ENCODE measurements at regions not wholly inside any gene's neighbourhood (a gene's known extent, or its start where the extent isn't known, plus 50 kb on each side); places are given as distances from the start of the nearest gene placed in this dataset.

DNA sequence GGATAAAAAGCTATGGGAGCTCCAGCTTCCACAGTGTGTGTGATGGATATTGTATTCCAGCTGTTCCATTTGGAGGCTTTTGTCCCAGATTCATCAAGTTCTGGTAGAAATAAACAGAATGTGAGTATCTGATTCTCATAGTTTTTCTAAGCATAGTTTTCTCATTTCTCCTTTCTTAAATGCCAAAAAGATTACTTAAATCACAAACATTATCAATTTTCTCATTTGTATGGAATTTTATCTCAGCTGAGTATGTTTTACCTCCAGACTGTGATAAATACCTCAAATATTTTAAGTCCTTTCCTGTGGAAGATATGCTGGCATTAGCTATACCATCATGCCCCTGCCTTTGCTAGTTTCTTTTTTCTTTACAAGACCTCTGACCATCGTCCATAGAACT lies 767.3 kb downstream of the TFAP2A start:
- no peaks in the 10 kb centered on the region for H3K27me3 ChIP-seq (ENCODE audit: control insufficient read depth, insufficient read depth, low read length)
- no peak overlapping the region for H3K4me2 ChIP-seq (ENCODE audit: low read length)
- no peaks in the 10 kb centered on the region for H3K36me3 ChIP-seq (ENCODE audit: insufficient read depth, low read length)
- H3K4me1 ChIP-seq (ENCODE audit: control insufficient read depth, insufficient read depth, low read length) = no peaks in the 10 kb centered on the region
- H3K9me3 ChIP-seq (replicated peaks; ENCODE audit: low read length) = no peaks in the 10 kb centered on the region
- H3K4me3 ChIP-seq (ENCODE audit: low read length) = no peak overlapping the region
- no peak overlapping the region for H3K9ac ChIP-seq (ENCODE audit: low read depth, low read length)

DNA sequence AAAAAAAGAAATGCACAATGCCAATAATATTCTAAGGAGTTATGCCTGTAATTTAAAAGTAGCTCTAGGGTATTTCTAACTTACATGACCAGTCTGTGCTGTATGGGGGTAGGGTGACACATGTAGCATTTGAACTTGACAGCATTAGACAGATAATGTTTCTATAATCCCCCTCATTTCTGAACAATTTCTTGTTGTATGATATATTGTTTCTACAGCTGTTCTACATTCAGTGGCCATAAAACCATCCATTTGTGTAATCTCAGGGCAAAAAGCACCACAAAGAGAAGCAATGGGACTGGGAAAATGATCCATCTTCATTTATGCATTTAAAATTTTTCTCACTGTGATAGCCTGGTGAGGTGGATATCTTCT lies 767.8 kb downstream of the TFAP2A start:
- Histone ChIP-seq H3K9me3 (replicated peaks; ENCODE audit: low read length) (peaks cover 3% of the 10 kb centered on the region), H3K27me3 (ENCODE audit: control insufficient read depth, insufficient read depth, low read length) (no peaks in the 10 kb centered on the region), H3K36me3 (ENCODE audit: insufficient read depth, low read length) (no peaks in the 10 kb centered on the region), H3K4me1 (ENCODE audit: control insufficient read depth, insufficient read depth, low read length) (no peaks in the 10 kb centered on the region), H3K4me3 (ENCODE audit: low read length) (no peak overlapping the region), H3K9ac (ENCODE audit: low read depth, low read length) (no peak overlapping the region), H3K4me2 (ENCODE audit: low read length) (no peak overlapping the region)

DNA sequence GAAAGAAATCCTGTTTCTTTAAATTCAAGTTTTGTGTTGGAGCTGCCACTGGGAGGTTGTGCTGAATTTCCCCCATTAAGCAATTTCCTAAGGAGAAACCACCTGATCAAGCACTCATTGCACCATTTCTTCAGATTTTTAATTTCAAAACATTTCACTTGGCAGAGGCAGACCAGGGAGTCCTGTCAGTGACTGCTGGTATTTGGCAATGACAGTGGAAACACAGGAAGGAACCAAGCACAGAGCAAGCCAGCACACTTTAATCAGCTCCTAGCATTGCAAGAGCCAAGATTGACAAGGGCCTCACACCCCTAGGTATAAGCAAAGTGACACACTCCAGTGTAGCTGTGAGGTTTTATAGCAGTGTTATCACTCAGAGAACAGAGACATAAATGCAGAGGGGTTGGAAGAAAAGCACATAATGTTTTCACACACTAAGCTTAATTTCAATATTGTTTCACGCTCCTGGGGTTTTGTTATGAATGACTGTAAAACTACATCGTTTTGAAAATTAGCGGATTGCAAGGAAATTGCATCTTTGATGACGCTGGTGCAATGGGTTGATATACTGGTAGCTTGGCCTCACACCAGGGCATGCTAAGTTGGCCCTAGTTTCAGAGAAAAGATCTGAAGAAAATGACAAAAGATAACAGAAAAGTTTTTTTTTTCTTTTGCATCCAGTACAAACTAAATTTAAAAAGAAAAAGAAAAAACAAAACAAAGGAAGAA lies 768.4 kb downstream of the TFAP2A start:
- no peak overlapping the region for H3K4me3 ChIP-seq (ENCODE audit: low read length)
- H3K9ac ChIP-seq (ENCODE audit: low read depth, low read length) = no peak overlapping the region
- no peaks in the 10 kb centered on the region for H3K27me3 ChIP-seq (ENCODE audit: control insufficient read depth, insufficient read depth, low read length)

DNA sequence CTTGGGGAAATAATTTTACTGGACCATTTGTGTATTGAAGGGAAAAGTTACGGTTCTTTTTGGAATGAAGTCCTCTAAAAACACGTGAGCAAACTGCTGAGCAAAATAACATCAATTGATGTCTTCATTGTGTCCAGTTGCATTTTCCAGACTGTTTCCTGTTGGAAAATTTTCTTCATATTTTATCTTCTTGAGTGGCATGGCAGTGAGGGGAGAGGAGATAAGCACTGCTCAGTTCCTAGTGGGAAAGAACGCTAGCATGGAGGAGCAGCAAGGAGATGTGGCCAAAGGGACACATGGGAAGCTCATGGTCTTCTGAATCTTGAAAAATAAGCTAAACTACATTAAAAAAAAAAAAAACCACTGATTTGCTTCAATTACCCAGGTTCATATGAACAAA lies 776.0 kb downstream of the TFAP2A start:
- no peaks in the 10 kb centered on the region for H3K36me3 ChIP-seq (ENCODE audit: insufficient read depth, low read length)
- no peaks in the 10 kb centered on the region for H3K4me1 ChIP-seq (ENCODE audit: control insufficient read depth, insufficient read depth, low read length)
- H3K4me3 ChIP-seq (ENCODE audit: low read length) = no peak overlapping the region

More for the DNA sequence above, 768.4 kb downstream of the TFAP2A start:
- H3K36me3 ChIP-seq (ENCODE audit: insufficient read depth, low read length) = no peaks in the 10 kb centered on the region
- H3K4me2 ChIP-seq (ENCODE audit: low read length) = no peak overlapping the region
- H3K9me3 ChIP-seq (replicated peaks; ENCODE audit: low read length) = peaks cover 7% of the 10 kb centered on the region
- no peaks in the 10 kb centered on the region for H3K4me1 ChIP-seq (ENCODE audit: control insufficient read depth, insufficient read depth, low read length)

DNA sequence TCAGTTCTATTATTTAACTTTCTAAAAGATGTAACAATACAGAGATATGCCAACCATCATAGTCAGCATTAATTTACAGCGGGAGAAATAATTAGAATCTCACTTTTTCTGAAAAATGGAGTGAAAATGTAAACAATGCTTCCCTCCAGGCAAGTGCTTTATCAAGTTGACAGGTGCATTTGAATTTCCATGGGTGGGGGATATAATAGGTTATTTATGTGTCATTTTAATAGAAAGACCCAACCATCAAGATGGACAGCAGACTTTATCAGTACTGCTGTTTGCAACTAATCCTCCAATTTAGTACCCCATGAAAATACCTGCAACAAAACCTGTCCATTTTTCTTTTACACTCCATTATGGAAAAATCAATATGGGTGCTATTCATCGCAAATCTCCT lies 780.1 kb downstream of the TFAP2A start:
- Histone ChIP-seq H3K4me3 (ENCODE audit: low read length) (no peak overlapping the region), H3K9ac (ENCODE audit: low read depth, low read length) (no peak overlapping the region), H3K4me1 (ENCODE audit: control insufficient read depth, insufficient read depth, low read length) (no peaks in the 10 kb centered on the region)

More for the DNA sequence above, 776.0 kb downstream of the TFAP2A start:
- no peak overlapping the region for H3K9ac ChIP-seq (ENCODE audit: low read depth, low read length)
- H3K9me3 ChIP-seq (replicated peaks; ENCODE audit: low read length) = peaks cover 12% of the 10 kb centered on the region
- H3K27me3 ChIP-seq (ENCODE audit: control insufficient read depth, insufficient read depth, low read length) = no peaks in the 10 kb centered on the region
- H3K4me2 ChIP-seq (ENCODE audit: low read length) = no peak overlapping the region

DNA sequence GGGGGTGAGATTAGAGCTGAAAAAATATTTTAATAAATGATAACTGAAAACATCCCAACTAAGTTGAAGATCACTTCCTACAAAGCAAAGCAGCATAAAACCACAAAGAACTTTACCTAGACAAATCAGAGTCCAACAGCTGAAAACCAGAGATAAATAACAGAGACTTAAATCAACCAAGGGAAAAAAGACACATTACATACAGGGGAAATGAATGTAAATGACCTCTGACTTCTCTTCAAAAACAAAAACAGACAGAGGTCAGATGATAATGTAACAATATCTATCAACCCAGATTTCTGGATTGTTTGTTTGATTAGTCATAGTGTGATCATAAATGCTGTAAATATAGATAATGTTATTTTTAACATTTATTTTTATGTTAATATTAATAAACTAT lies 782.8 kb downstream of the TFAP2A start:
- Histone ChIP-seq H3K9ac (ENCODE audit: low read depth, low read length) (no peak overlapping the region), H3K4me1 (ENCODE audit: control insufficient read depth, insufficient read depth, low read length) (no peaks in the 10 kb centered on the region), H3K36me3 (ENCODE audit: insufficient read depth, low read length) (no peaks in the 10 kb centered on the region), H3K27me3 (ENCODE audit: control insufficient read depth, insufficient read depth, low read length) (no peaks in the 10 kb centered on the region), H3K9me3 (replicated peaks; ENCODE audit: low read length) (peaks cover 18% of the 10 kb centered on the region), H3K4me2 (ENCODE audit: low read length) (no peak overlapping the region), H3K4me3 (ENCODE audit: low read length) (no peak overlapping the region)

More for the DNA sequence above, 780.1 kb downstream of the TFAP2A start:
- Histone ChIP-seq H3K36me3 (ENCODE audit: insufficient read depth, low read length) (no peaks in the 10 kb centered on the region), H3K4me2 (ENCODE audit: low read length) (no peak overlapping the region), H3K27me3 (ENCODE audit: control insufficient read depth, insufficient read depth, low read length) (no peaks in the 10 kb centered on the region), H3K9me3 (replicated peaks; ENCODE audit: low read length) (peaks cover 12% of the 10 kb centered on the region)

DNA sequence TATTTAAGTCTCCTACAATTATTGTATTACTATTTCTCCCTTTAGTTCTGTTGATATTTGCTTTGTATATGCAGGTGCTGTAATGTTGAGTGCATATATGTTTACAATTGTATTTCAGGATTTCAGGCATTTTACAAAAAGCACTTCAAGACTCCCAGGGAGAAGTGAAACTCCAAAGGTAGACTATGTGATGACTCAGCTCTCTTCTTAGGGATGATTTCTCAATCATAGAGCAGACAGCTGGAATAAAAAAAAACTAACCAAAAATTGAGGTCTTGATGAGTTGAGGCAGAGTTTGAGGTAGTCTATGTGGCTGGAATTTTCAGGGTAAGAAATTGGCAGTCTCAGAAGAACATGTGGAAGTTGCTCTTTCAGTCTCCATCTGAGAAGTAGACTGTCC lies 786.1 kb downstream of the TFAP2A start:
- no peak overlapping the region for H3K4me3 ChIP-seq (ENCODE audit: low read length)
- no peak overlapping the region for H3K9ac ChIP-seq (ENCODE audit: low read depth, low read length)
- no peak overlapping the region for H3K4me2 ChIP-seq (ENCODE audit: low read length)
- H3K36me3 ChIP-seq (ENCODE audit: insufficient read depth, low read length) = no peaks in the 10 kb centered on the region
- peaks cover 13% of the 10 kb centered on the region for H3K9me3 ChIP-seq (replicated peaks; ENCODE audit: low read length)
- H3K4me1 ChIP-seq (ENCODE audit: control insufficient read depth, insufficient read depth, low read length) = no peaks in the 10 kb centered on the region
- H3K27me3 ChIP-seq (ENCODE audit: control insufficient read depth, insufficient read depth, low read length) = no peaks in the 10 kb centered on the region

DNA sequence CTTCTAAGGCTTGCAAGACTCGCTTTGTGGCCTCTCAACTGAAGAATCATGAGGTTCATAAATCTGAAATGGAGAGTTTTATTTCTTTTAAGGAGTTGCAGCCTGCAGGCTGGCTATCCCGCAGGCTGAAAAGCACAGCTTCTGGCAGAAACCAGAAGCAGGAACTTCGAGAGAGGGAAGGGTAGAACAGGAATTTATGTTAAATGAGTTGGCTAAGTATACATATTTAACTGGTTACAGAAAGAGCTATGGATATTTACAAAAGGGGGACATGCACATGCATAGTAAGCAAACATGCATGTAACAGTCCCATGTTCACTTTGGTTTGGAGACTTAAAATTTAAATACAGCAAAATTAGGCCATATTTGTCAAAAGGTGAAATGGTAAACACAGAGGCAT lies 787.0 kb downstream of the TFAP2A start:
- H3K36me3 ChIP-seq (ENCODE audit: insufficient read depth, low read length) = no peaks in the 10 kb centered on the region
- H3K4me3 ChIP-seq (ENCODE audit: low read length) = no peak overlapping the region
- no peaks in the 10 kb centered on the region for H3K4me1 ChIP-seq (ENCODE audit: control insufficient read depth, insufficient read depth, low read length)
- H3K4me2 ChIP-seq (ENCODE audit: low read length) = no peak overlapping the region
- no peak overlapping the region for H3K9ac ChIP-seq (ENCODE audit: low read depth, low read length)
- no peaks in the 10 kb centered on the region for H3K27me3 ChIP-seq (ENCODE audit: control insufficient read depth, insufficient read depth, low read length)
- H3K9me3 ChIP-seq (replicated peaks; ENCODE audit: low read length) = peaks cover 13% of the 10 kb centered on the region

DNA sequence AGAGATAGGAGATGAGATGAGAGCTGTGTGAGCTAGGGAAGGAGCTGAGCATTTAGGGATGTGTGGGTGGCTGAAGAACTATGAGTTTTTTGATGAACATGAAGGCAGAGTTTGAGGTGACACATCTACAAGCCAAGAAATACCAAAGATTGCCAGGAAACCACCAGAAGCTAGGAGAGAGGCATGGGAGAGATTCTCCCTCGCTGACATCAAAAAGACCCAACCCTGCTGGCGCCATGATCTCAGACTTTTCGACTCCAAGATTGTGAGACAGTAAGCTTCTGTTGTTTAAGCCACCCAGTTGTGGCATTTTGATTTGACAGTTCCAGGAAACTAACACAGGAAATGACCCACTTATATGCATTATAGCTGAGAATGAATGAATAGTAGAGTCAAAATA lies 790.9 kb downstream of the TFAP2A start:
- H3K9ac ChIP-seq (ENCODE audit: low read depth, low read length) = no peak overlapping the region
- no peak overlapping the region for H3K4me3 ChIP-seq (ENCODE audit: low read length)
- no peak overlapping the region for H3K4me2 ChIP-seq (ENCODE audit: low read length)
- H3K27me3 ChIP-seq (ENCODE audit: control insufficient read depth, insufficient read depth, low read length) = no peaks in the 10 kb centered on the region
- H3K4me1 ChIP-seq (ENCODE audit: control insufficient read depth, insufficient read depth, low read length) = no peaks in the 10 kb centered on the region
- H3K36me3 ChIP-seq (ENCODE audit: insufficient read depth, low read length) = no peaks in the 10 kb centered on the region
- peaks cover 5% of the 10 kb centered on the region for H3K9me3 ChIP-seq (replicated peaks; ENCODE audit: low read length)

DNA sequence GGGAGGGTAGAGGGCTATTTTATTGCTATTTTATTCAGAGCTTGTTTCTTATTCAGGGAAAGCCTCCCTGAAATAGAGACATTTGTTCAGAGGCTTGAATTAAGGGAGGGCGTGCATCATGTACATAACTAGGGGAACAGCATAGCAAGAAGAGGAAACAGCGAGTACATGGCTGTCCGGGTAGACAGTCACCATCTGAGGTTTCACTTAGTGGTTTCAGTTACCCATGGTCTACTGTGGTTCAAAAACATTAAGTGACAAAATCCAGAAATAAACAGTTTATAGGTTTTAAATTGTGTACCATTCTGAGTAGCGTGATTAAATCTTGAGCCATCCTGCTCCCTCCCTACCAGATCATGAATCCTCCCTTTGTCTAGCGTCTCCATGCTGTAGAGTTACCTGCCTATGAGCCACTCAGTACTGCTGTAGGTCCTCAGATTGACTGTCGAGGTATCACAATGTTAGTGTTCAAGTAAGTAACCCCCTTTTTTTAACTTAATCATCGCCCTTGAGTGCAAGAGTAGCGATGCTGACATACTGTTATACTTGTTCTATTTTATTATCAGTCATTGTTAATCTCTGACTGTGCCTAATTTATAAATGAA lies 791.5 kb downstream of the TFAP2A start:
- H3K4me3 ChIP-seq (ENCODE audit: low read length) = no peak overlapping the region
- no peak overlapping the region for H3K9ac ChIP-seq (ENCODE audit: low read depth, low read length)
- no peaks in the 10 kb centered on the region for H3K27me3 ChIP-seq (ENCODE audit: control insufficient read depth, insufficient read depth, low read length)
- no peak overlapping the region for H3K4me2 ChIP-seq (ENCODE audit: low read length)
- no peaks in the 10 kb centered on the region for H3K4me1 ChIP-seq (ENCODE audit: control insufficient read depth, insufficient read depth, low read length)
- no peaks in the 10 kb centered on the region for H3K36me3 ChIP-seq (ENCODE audit: insufficient read depth, low read length)
- H3K9me3 ChIP-seq (replicated peaks; ENCODE audit: low read length) = peaks cover under 1% of the 10 kb centered on the region

DNA sequence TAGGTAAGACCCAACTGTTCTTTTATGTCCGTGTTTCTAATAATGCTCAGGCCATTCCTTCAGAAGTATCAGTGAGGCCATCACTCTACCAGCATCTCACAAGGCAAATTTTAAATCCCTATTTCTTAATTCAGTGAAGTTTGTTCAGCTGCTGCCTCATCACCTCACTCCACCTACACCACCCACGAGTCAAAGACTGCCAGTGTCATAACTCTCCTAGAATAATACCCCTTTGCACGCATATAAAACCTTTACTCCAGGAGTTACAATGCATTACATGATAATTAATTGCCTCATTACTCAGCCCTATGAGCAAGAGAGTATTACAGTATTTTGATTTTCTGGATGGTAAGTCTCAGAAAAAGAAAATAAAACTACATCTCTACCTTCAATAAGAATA lies 793.6 kb downstream of the TFAP2A start:
- no peak overlapping the region for H3K4me2 ChIP-seq (ENCODE audit: low read length)
- H3K9ac ChIP-seq (ENCODE audit: low read depth, low read length) = no peak overlapping the region
- no peak overlapping the region for H3K4me3 ChIP-seq (ENCODE audit: low read length)
- no peaks in the 10 kb centered on the region for H3K9me3 ChIP-seq (replicated peaks; ENCODE audit: low read length)
- no peaks in the 10 kb centered on the region for H3K36me3 ChIP-seq (ENCODE audit: insufficient read depth, low read length)
- H3K27me3 ChIP-seq (ENCODE audit: control insufficient read depth, insufficient read depth, low read length) = no peaks in the 10 kb centered on the region
- no peaks in the 10 kb centered on the region for H3K4me1 ChIP-seq (ENCODE audit: control insufficient read depth, insufficient read depth, low read length)

DNA sequence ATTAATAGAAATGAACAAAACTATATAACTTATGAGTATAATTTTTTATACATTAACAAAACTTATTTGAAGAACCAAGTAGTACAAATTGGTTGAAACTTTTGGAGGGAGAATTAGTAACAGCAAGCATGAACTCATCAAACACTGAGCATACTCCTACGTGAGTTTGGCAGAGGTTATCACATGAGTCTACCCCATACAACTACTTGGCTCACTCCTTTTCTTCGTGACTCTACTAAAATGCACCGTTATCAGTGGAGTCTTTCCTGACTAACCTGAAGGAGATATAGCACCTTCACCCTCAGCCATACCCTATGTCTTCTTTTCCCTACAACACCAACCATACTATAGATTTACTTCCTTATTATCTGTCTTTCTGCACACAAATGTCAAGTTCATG lies 794.2 kb downstream of the TFAP2A start:
- no peaks in the 10 kb centered on the region for H3K27me3 ChIP-seq (ENCODE audit: control insufficient read depth, insufficient read depth, low read length)
- no peak overlapping the region for H3K4me2 ChIP-seq (ENCODE audit: low read length)
- no peak overlapping the region for H3K4me3 ChIP-seq (ENCODE audit: low read length)
- H3K4me1 ChIP-seq (ENCODE audit: control insufficient read depth, insufficient read depth, low read length) = no peaks in the 10 kb centered on the region
- H3K36me3 ChIP-seq (ENCODE audit: insufficient read depth, low read length) = no peaks in the 10 kb centered on the region
- H3K9me3 ChIP-seq (replicated peaks; ENCODE audit: low read length) = no peaks in the 10 kb centered on the region
- no peak overlapping the region for H3K9ac ChIP-seq (ENCODE audit: low read depth, low read length)

All from skeletal muscle satellite cell (primary cell).